Upper lobe of left lung (tissue), 6 donors: ENCODE measurements at regions not wholly inside any gene's neighbourhood (a gene's known extent, or its start where the extent isn't known, plus 50 kb on each side); places are given as distances from the start of the nearest gene placed in this dataset.

Experiments used
- ATAC-seq, 2 donors: fragments of 200-7000 bp; cut with Tn5 transposase; one replicate each; pipeline ENCODE4 v1.9.1; 2022; ENCODE audit warnings: mild to moderate bottlenecking in 2 of 2, moderate library complexity in 2 of 2; ENCODE audit not compliant: low FRiP score in 2 of 2
- DNase-seq, 2 donors: peaks; one replicate each; pipeline ENCODE4 v3.0.0-alpha.2; 2019 to 2020
- H3K27ac ChIP-seq, 4 donors: fragments of 200-600 bp; sonication (generic); one replicate each; pipeline ENCODE4 v1.5.1; 2016 to 2019
- H3K27me3 ChIP-seq, 4 donors: fragments of 200-600 bp; sonication (generic); one replicate each; pipeline ENCODE4 v1.5.1; 2017 to 2019
- H3K36me3 ChIP-seq, 4 donors: fragments of 200-600 bp; sonication (generic); one replicate each; pipeline ENCODE4 v1.5.1; 2016 to 2019
- H3K4me1 ChIP-seq, 4 donors: fragments of 200-600 bp; sonication (generic); one replicate each; pipeline ENCODE4 v1.5.1; 2018 to 2019
- H3K4me3 ChIP-seq, 4 donors: fragments of 200-600 bp; sonication (generic); one replicate each; pipeline ENCODE4 v1.5.1; 2017 to 2019; ENCODE audit warnings: mild to moderate bottlenecking in 2 of 4, moderate library complexity in 1 of 4
- H3K9me3 ChIP-seq, 4 donors: fragments of 200-600 bp; sonication (generic); one replicate each; pipeline ENCODE4 v1.5.1; 2018 to 2019
- EP300 ChIP-seq, 4 donors: sonication (generic); formaldehyde crosslinking; IDR thresholded peaks; one replicate each; pipeline ENCODE4 v1.5.1; 2017; ENCODE audit warnings: antibody characterized with exemption in 4 of 4, control low read depth in 2 of 4
- POLR2A ChIP-seq, 4 donors: fragments of 450-650 bp; IDR thresholded peaks; one replicate each; pipeline ENCODE4 v1.5.1; 2016 to 2017; ENCODE audit warnings: antibody characterized with exemption in 4 of 4, mild to moderate bottlenecking in 2 of 4
- POLR2AphosphoS5 ChIP-seq, 2 donors: sonication (generic); formaldehyde crosslinking; IDR thresholded peaks; one replicate each; pipeline ENCODE4 v1.5.1; 2017; ENCODE audit warnings: antibody characterized with exemption in 2 of 2
- WGBS, 2 donors: methylation state at CpG; one replicate each; pipeline ENCODE4 v1.1.5; 2017 to 2018; 5-methylcytosine and 5-hydroxymethylcytosine counted together
- TF ChIP-seq, protein P1 (sequence below), 6 experiments: fragments of 450-650 bp in 4 of 6; fragments of 200-600 bp in 2 of 6; sonication (generic) in 2 of 6; IDR thresholded peaks; one replicate each; pipeline ENCODE4 v1.5.1; 2016 to 2019; ENCODE audit warnings: antibody characterized with exemption in 6 of 6
- donor health status: DM: no; HTN: no; CAD: no; lungs with moderate emphysema.
- donor health status: DM: no; HTN: yes; CAD: no; lungs with severe emphysema.

DNA sequence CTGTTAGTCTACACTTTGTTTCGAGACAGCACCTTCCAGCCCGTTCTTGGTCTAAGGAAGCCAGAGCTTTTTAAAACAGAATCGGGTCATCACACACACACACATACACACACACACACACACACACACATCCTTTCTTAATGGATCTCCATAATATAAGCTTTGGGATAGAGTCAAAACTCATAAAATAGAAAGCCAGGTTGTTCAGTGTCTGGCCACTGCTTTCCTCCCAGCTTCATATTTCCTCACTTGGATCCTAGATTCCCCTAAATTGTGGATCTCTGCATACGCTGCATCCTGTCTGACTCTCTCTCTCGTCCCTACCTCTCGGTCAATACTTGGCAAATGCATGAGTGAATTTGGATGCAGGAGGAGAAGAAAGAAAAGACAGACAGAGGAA lies 120.5 kb upstream of the SLC14A2 start:
- Histone ChIP-seq H3K9me3 (no peaks in the 10 kb centered on the region), H3K36me3 (no peaks in the 10 kb centered on the region), H3K27ac (no peak overlapping the region), H3K4me3 (no peak overlapping the region), H3K4me1 (no peaks in the 10 kb centered on the region), H3K27me3 (no peaks in the 10 kb centered on the region)
- ATAC-seq, result no peak
- 84 to 88% methylated on average over 6 of the region's 6 CpGs for WGBS, 2 donors
- no peak for TF ChIP-seq POLR2A (IDR thresholded peaks at IDR 0.05)
- TF ChIP-seq, protein P1, sequence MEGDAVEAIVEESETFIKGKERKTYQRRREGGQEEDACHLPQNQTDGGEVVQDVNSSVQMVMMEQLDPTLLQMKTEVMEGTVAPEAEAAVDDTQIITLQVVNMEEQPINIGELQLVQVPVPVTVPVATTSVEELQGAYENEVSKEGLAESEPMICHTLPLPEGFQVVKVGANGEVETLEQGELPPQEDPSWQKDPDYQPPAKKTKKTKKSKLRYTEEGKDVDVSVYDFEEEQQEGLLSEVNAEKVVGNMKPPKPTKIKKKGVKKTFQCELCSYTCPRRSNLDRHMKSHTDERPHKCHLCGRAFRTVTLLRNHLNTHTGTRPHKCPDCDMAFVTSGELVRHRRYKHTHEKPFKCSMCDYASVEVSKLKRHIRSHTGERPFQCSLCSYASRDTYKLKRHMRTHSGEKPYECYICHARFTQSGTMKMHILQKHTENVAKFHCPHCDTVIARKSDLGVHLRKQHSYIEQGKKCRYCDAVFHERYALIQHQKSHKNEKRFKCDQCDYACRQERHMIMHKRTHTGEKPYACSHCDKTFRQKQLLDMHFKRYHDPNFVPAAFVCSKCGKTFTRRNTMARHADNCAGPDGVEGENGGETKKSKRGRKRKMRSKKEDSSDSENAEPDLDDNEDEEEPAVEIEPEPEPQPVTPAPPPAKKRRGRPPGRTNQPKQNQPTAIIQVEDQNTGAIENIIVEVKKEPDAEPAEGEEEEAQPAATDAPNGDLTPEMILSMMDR (IDR thresholded peaks at IDR 0.05), result no peak
- TF ChIP-seq POLR2AphosphoS5 (IDR thresholded peaks at IDR 0.05), result no peak
- no peak for TF ChIP-seq EP300 (IDR thresholded peaks at IDR 0.05)
- no peak for DNase-seq

DNA sequence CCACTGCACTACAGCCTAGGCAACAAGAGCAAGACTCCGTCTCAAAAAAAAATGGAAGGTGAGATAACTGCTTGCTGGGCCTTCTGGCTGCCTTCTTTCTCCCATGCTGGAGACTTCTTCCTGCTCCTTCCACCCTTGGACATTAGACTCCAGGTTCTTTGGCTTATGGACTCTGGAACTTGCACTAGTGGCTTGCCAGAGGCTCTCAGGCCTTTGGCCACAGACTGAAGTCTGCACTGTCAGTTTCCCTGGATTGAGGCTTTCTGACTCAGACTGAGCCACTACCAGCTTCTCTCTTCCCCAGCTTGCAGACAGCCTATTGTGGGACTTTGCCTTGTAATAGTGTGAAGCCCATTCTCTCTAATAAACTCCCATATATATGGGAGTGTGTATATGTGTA lies 118.5 kb upstream of the SLC14A2 start:
- TF ChIP-seq POLR2A (IDR thresholded peaks at IDR 0.05) (no peak), EP300 (IDR thresholded peaks at IDR 0.05) (no peak), POLR2AphosphoS5 (IDR thresholded peaks at IDR 0.05) (no peak)
- TF ChIP-seq, protein P1 (IDR thresholded peaks at IDR 0.05), result no peak
- no peak for ATAC-seq
- H3K36me3 ChIP-seq, result no peaks in the 10 kb centered on the region

DNA sequence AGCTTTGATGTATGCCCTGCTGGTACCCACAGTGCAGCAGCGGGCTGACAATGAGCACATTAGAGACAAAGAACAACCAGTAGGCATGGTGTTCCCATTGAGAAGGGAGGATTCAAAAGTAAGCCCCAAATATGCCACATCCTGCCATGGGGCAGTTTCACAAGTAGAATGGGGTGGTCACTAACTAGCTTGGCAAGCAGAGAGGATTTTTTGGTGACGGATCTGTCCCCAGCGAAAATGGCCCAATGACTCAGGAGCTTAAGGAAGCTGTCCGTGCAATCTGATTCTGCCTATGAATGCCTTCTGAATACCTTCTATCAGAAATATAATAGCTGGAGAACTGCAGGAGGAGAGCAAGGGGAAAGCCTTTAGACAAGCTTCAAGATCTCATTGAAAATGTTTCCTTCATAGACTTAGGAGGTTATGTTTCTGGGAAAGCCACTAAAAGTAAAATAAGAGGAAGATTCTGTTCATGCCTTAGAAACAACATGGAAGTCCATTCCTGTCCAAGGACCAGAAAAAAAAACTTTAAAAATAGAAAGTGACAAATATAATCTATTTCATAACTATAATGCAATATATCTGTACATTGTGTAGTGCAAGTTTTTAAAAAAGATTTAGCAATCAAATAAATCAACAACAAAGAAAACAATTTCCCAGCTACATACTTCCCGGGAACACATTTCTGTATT lies 117.5 kb upstream of the SLC14A2 start:
- 91 to 92% methylated on average over 5 of the region's 5 CpGs for WGBS, 2 donors
- no peaks in the 10 kb centered on the region for H3K27me3 ChIP-seq
- no peaks in the 10 kb centered on the region for H3K9me3 ChIP-seq
- ATAC-seq (no peak), DNase-seq (no peak)
- H3K36me3 ChIP-seq, result no peaks in the 10 kb centered on the region
- no peaks in the 10 kb centered on the region for H3K4me1 ChIP-seq
- TF ChIP-seq, protein P1 (IDR thresholded peaks at IDR 0.05), result no peak
- no peak for TF ChIP-seq POLR2A (IDR thresholded peaks at IDR 0.05)
- H3K4me3 ChIP-seq, result no peak overlapping the region
- no peak overlapping the region for H3K27ac ChIP-seq

More for the DNA sequence above, 118.5 kb upstream of the SLC14A2 start:
- Histone ChIP-seq H3K27me3 (no peaks in the 10 kb centered on the region), H3K9me3 (no peaks in the 10 kb centered on the region), H3K4me3 (no peak overlapping the region), H3K4me1 (no peaks in the 10 kb centered on the region), H3K27ac (no peak overlapping the region)
- WGBS, 2 donors, result 86 to 94% methylated on average over 1 of the region's 1 CpG
- no peak for DNase-seq

DNA sequence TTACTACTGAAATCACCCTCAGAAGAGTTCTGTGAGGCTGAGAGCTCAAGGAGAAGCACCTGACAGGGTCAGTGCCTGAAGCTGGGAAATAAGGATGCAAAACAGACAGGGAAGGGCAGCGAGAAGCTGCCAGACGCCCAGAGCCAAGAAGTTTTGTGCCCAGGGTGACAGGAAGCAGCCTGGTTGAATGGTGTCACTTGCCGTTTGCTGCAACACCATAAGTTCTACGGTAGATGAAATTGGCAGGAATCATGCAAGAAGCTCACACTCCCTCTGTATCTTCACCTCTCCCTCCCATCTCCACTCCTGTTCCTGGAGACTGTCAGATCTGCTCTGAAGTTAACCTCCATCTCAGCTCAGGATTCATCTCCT lies 117.0 kb upstream of the SLC14A2 start:
- DNase-seq (no peak), ATAC-seq (no peak)
- no peak overlapping the region for H3K4me3 ChIP-seq
- no peak overlapping the region for H3K27ac ChIP-seq
- 40 to 59% methylated on average over 4 of the region's 4 CpGs for WGBS, 2 donors
- H3K27me3 ChIP-seq, result no peaks in the 10 kb centered on the region
- no peaks in the 10 kb centered on the region for H3K36me3 ChIP-seq
- H3K9me3 ChIP-seq, result no peaks in the 10 kb centered on the region
- H3K4me1 ChIP-seq, result no peaks in the 10 kb centered on the region
- TF ChIP-seq POLR2AphosphoS5 (IDR thresholded peaks at IDR 0.05) (no peak), POLR2A (IDR thresholded peaks at IDR 0.05) (no peak), EP300 (IDR thresholded peaks at IDR 0.05) (no peak)
- TF ChIP-seq, protein P1 (IDR thresholded peaks at IDR 0.05), result no peak

DNA sequence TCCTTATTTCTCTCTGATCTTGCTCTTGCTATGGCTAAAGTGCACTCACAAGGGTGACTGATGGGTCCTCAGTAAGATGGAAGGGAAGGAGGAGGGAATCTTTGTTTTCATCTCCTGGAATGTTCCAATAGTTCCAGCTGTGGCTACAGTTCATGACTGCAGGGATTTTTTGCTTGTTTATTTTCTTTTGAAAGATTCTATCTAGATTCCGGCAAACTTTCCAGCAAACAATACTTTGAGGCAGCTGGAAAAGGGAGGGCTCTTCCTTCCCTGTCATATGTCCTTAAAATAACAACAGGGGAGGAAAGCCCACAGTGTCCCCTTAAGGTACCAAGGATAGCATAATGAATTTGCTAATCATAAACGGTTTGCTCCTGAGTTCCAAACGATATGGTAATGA lies 111.3 kb upstream of the SLC14A2 start:
- H3K4me3 ChIP-seq, result no peak overlapping the region
- no peaks in the 10 kb centered on the region for H3K4me1 ChIP-seq
- no peaks in the 10 kb centered on the region for H3K36me3 ChIP-seq
- 54 to 57% methylated on average over 3 of the region's 3 CpGs for WGBS, 2 donors
- TF ChIP-seq, protein P1 (IDR thresholded peaks at IDR 0.05), result no peak
- TF ChIP-seq EP300 (IDR thresholded peaks at IDR 0.05), result no peak
- TF ChIP-seq POLR2A (IDR thresholded peaks at IDR 0.05), result no peak
- TF ChIP-seq POLR2AphosphoS5 (IDR thresholded peaks at IDR 0.05), result no peak
- ATAC-seq (no peak), DNase-seq (no peak)
- H3K27ac ChIP-seq, result peak overlapping the region in 2 of 4 donors; percentile 48 to 49
- no peaks in the 10 kb centered on the region for H3K27me3 ChIP-seq
- H3K9me3 ChIP-seq, result no peaks in the 10 kb centered on the region
